HEK293 (cell line): ENCODE measurements at regions not wholly inside any gene's neighbourhood (a gene's known extent, or its start where the extent isn't known, plus 50 kb on each side); places are given as distances from the start of the nearest gene placed in this dataset.

ENCODE experiments used
- CTCF ChIA-PET: fragments of 350-600 bp; formaldehyde crosslinking; extraction: SDS; loops from one replicate; lab custom pipeline; 2021; ENCODE audit warnings: antibody characterized with exemption; lab: Yijun Ruan, JAX
- POLR2A ChIA-PET: fragments of 300-600 bp; formaldehyde crosslinking; extraction: SDS; loops from one replicate; lab custom pipeline; 2020; ENCODE audit warnings: antibody characterized with exemption, inconsistent platforms; lab: Yijun Ruan, JAX
- H3K27ac ChIP-seq: fragments of 200-500 bp; sonication (Bioruptor generic); 2 replicates; pipeline ENCODE4 v1.5.1; 2014; ENCODE audit warnings: low read depth, low read length, control low read depth, inconsistent platforms; ENCODE audit errors: extremely low read depth
- H3K36me3 ChIP-seq, 2 experiments: fragments of 200-500 bp in 1 of 2; sonication (Bioruptor generic) in 1 of 2; 1 replicate in 1 of 2; 2 replicates in 1 of 2; pipeline ENCODE4 v1.5.1; 2014 to 2017; ENCODE audit warnings: inconsistent platforms in 2 of 2, low read length in 2 of 2; ENCODE audit not compliant: control insufficient read depth in 2 of 2, insufficient read depth in 1 of 2
- H3K4me1 ChIP-seq: fragments of 200-500 bp; sonication (Bioruptor generic); 2 replicates; pipeline ENCODE4 v1.5.1; 2014; ENCODE audit warnings: mild to moderate bottlenecking, low read length, inconsistent platforms; ENCODE audit not compliant: control insufficient read depth, insufficient read depth
- H3K4me3 ChIP-seq: 2 replicates; pipeline ENCODE4 v1.5.1; 2011; ENCODE audit warnings: low read depth, mild to moderate bottlenecking, control low read depth, low read length, moderate library complexity
- H3K9me3 ChIP-seq: fragments of 200-500 bp; sonication (Bioruptor generic); 2 replicates; pipeline ENCODE4 v1.5.1; 2014; ENCODE audit warnings: low read depth, low read length, inconsistent platforms; ENCODE audit not compliant: control insufficient read depth, insufficient read depth
- BCL11B ChIP-seq: fragments of 450-650 bp; formaldehyde crosslinking; IDR thresholded peaks from 2 replicates; pipeline ENCODE4 v1.5.1; 2016; ENCODE audit warnings: low read depth, missing biosample characterization, missing genetic modification characterization
- GLI2 ChIP-seq: fragments of 450-650 bp; formaldehyde crosslinking; IDR thresholded peaks from 2 replicates; pipeline ENCODE4; 2017; ENCODE audit warnings: missing biosample characterization, missing genetic modification characterization, low read depth, borderline replicate concordance
- GLI4 ChIP-seq: fragments of 450-650 bp; formaldehyde crosslinking; IDR thresholded peaks from 2 replicates; pipeline ENCODE4 v1.5.1; 2016; ENCODE audit warnings: missing biosample characterization, missing genetic modification characterization
- HOXD13 ChIP-seq: sonication (generic); formaldehyde crosslinking; IDR thresholded peaks from 2 replicates; pipeline ENCODE4 v1.8.0; 2022; ENCODE audit warnings: missing genetic modification reagents, borderline replicate concordance
- KLF16 ChIP-seq: fragments of 450-650 bp; formaldehyde crosslinking; IDR thresholded peaks from 2 replicates; pipeline ENCODE4 v1.5.1; 2017; ENCODE audit warnings: missing biosample characterization, missing genetic modification characterization
- RBAK ChIP-seq: fragments of 450-650 bp; formaldehyde crosslinking; IDR thresholded peaks from 2 replicates; pipeline ENCODE4 v1.5.1; 2016; ENCODE audit warnings: missing biosample characterization, missing genetic modification characterization
- SP3 ChIP-seq: fragments of 450-650 bp; formaldehyde crosslinking; IDR thresholded peaks from 2 replicates; pipeline ENCODE4 v1.5.1; 2016; ENCODE audit warnings: missing biosample characterization, missing genetic modification characterization
- ZBTB17 ChIP-seq: fragments of 450-650 bp; formaldehyde crosslinking; IDR thresholded peaks from 2 replicates; pipeline ENCODE4 v1.5.1; 2016; ENCODE audit warnings: missing biosample characterization, missing genetic modification characterization
- ZFP3 ChIP-seq: fragments of 450-650 bp; formaldehyde crosslinking; IDR thresholded peaks from 2 replicates; pipeline ENCODE4 v1.5.1; 2016; ENCODE audit warnings: low read depth, missing biosample characterization, missing genetic modification characterization
- ZFP69B ChIP-seq: fragments of 450-650 bp; formaldehyde crosslinking; IDR thresholded peaks from 2 replicates; pipeline ENCODE4 v1.5.1; 2016; ENCODE audit warnings: missing biosample characterization, missing genetic modification characterization
- ZNF114 ChIP-seq: fragments of 450-650 bp; formaldehyde crosslinking; IDR thresholded peaks from 2 replicates; pipeline ENCODE4 v1.5.0; 2017; ENCODE audit warnings: missing biosample characterization, missing genetic modification characterization
- ZNF121 ChIP-seq: fragments of 450-650 bp; formaldehyde crosslinking; IDR thresholded peaks from 2 replicates; pipeline ENCODE4 v1.5.1; 2016; ENCODE audit warnings: missing biosample characterization, missing genetic modification characterization
- ZNF132 ChIP-seq: fragments of 450-650 bp; formaldehyde crosslinking; IDR thresholded peaks from 2 replicates; pipeline ENCODE4 v1.5.1; 2017; ENCODE audit warnings: missing biosample characterization, missing genetic modification characterization, borderline replicate concordance
- ZNF140 ChIP-seq: fragments of 450-650 bp; formaldehyde crosslinking; IDR thresholded peaks from 2 replicates; pipeline ENCODE4 v1.5.1; 2016; ENCODE audit warnings: missing biosample characterization, missing genetic modification characterization
- ZNF169 ChIP-seq: fragments of 450-650 bp; formaldehyde crosslinking; IDR thresholded peaks from 2 replicates; pipeline ENCODE4 v1.5.1; 2016; ENCODE audit warnings: missing biosample characterization, missing genetic modification characterization
- ZNF174 ChIP-seq: fragments of 450-650 bp; formaldehyde crosslinking; IDR thresholded peaks from 2 replicates; pipeline ENCODE4 v1.5.0; 2017; ENCODE audit warnings: missing biosample characterization, mild to moderate bottlenecking, missing genetic modification characterization
- ZNF175 ChIP-seq: fragments of 450-650 bp; formaldehyde crosslinking; IDR thresholded peaks from 2 replicates; pipeline ENCODE4 v1.5.1; 2016; ENCODE audit warnings: missing biosample characterization, missing genetic modification characterization
- ZNF2 ChIP-seq: fragments of 450-650 bp; formaldehyde crosslinking; IDR thresholded peaks from 2 replicates; pipeline ENCODE4 v1.5.1; 2016; ENCODE audit warnings: missing biosample characterization, missing genetic modification characterization
- ZNF248 ChIP-seq: fragments of 450-650 bp; formaldehyde crosslinking; IDR thresholded peaks from 2 replicates; pipeline ENCODE4 v1.5.1; 2017; ENCODE audit warnings: missing biosample characterization, missing genetic modification characterization
- ZNF26 ChIP-seq: fragments of 450-650 bp; formaldehyde crosslinking; IDR thresholded peaks from 2 replicates; pipeline ENCODE4 v1.5.1; 2016; ENCODE audit warnings: missing biosample characterization, missing genetic modification characterization
- ZNF501 ChIP-seq: fragments of 450-650 bp; formaldehyde crosslinking; IDR thresholded peaks from 2 replicates; pipeline ENCODE4 v1.5.1; 2016; ENCODE audit warnings: missing biosample characterization, missing genetic modification characterization
- ZNF510 ChIP-seq: fragments of 450-650 bp; formaldehyde crosslinking; IDR thresholded peaks from 2 replicates; pipeline ENCODE4 v1.5.1; 2018; ENCODE audit warnings: mild to moderate bottlenecking, missing genetic modification characterization, missing biosample characterization; ENCODE audit not compliant: insufficient replicate concordance
- ZNF558 ChIP-seq: fragments of 450-650 bp; formaldehyde crosslinking; IDR thresholded peaks from 2 replicates; pipeline ENCODE4 v1.5.1; 2016; ENCODE audit warnings: missing biosample characterization, missing genetic modification characterization
- ZNF561 ChIP-seq: fragments of 450-650 bp; IDR thresholded peaks from 2 replicates; pipeline ENCODE4 v1.5.1; 2018; ENCODE audit warnings: missing biosample characterization, missing genetic modification characterization, borderline replicate concordance
- ZNF639 ChIP-seq: fragments of 450-650 bp; formaldehyde crosslinking; IDR thresholded peaks from 2 replicates; pipeline ENCODE4 v1.5.1; 2016; ENCODE audit warnings: missing biosample characterization, missing genetic modification characterization
- ZNF785 ChIP-seq: fragments of 450-650 bp; formaldehyde crosslinking; IDR thresholded peaks from 2 replicates; pipeline ENCODE4 v1.5.1; 2016; ENCODE audit warnings: missing biosample characterization, missing genetic modification characterization
- TF ChIP-seq, protein P1 (sequence below): fragments of 450-650 bp; formaldehyde crosslinking; IDR thresholded peaks from 2 replicates; pipeline ENCODE4 v1.5.1; 2017; ENCODE audit warnings: missing biosample characterization, missing genetic modification characterization
- TF ChIP-seq, protein P2 (sequence below): fragments of 450-650 bp; formaldehyde crosslinking; IDR thresholded peaks from 2 replicates; pipeline ENCODE4 v1.5.1; 2017; ENCODE audit warnings: missing biosample characterization, missing genetic modification characterization
- TF ChIP-seq, protein P3 (sequence below): fragments of 450-650 bp; formaldehyde crosslinking; IDR thresholded peaks from 2 replicates; pipeline ENCODE4 v1.5.1; 2016; ENCODE audit warnings: missing biosample characterization, missing genetic modification characterization

- TF ChIP-seq ZNF121 (tag by site-specific recombination) (no peak), HOXD13 (CRISPR knock-in tag) (no peak), ZNF132 (tag by site-specific recombination) (no peak)
Observed at GRCh38 chr5:168022446-168023169, 268.8 kb upstream of the WWC1 start (continued).

- no peaks in the 10 kb centered on the region for H3K9me3 ChIP-seq
- H3K4me1 ChIP-seq = no peaks in the 10 kb centered on the region
- CTCF ChIA-PET = no interaction called here
- no peak overlapping the region for H3K4me3 ChIP-seq
- POLR2A ChIA-PET = no interaction called here
- no peak for TF ChIP-seq BCL11B (tag by site-specific recombination)
- TF ChIP-seq ZNF558 (tag by site-specific recombination) = no peak
- no peak for TF ChIP-seq ZNF2 (tag by site-specific recombination)
- TF ChIP-seq, protein P1, sequence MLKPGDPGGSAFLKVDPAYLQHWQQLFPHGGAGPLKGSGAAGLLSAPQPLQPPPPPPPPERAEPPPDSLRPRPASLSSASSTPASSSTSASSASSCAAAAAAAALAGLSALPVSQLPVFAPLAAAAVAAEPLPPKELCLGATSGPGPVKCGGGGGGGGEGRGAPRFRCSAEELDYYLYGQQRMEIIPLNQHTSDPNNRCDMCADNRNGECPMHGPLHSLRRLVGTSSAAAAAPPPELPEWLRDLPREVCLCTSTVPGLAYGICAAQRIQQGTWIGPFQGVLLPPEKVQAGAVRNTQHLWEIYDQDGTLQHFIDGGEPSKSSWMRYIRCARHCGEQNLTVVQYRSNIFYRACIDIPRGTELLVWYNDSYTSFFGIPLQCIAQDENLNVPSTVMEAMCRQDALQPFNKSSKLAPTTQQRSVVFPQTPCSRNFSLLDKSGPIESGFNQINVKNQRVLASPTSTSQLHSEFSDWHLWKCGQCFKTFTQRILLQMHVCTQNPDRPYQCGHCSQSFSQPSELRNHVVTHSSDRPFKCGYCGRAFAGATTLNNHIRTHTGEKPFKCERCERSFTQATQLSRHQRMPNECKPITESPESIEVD (tag by site-specific recombination) = no peak
- TF ChIP-seq ZNF132 (tag by site-specific recombination) = no peak
- TF ChIP-seq ZNF114 = no peak
- no peak for TF ChIP-seq ZFP3
- no peak for TF ChIP-seq ZNF561
- TF ChIP-seq GLI4 (tag by site-specific recombination) = no peak
- TF ChIP-seq ZNF785 (tag by site-specific recombination) = no peak
- TF ChIP-seq ZNF639 (tag by site-specific recombination) = no peak
- no peak for TF ChIP-seq ZFP69B (tag by site-specific recombination)
- TF ChIP-seq KLF16 (tag by site-specific recombination) = no peak
- TF ChIP-seq, protein P2, sequence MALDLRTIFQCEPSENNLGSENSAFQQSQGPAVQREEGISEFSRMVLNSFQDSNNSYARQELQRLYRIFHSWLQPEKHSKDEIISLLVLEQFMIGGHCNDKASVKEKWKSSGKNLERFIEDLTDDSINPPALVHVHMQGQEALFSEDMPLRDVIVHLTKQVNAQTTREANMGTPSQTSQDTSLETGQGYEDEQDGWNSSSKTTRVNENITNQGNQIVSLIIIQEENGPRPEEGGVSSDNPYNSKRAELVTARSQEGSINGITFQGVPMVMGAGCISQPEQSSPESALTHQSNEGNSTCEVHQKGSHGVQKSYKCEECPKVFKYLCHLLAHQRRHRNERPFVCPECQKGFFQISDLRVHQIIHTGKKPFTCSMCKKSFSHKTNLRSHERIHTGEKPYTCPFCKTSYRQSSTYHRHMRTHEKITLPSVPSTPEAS = no peak
- TF ChIP-seq ZBTB17 (tag by site-specific recombination) = no peak
- no peak for TF ChIP-seq GLI2 (tag by site-specific recombination)
- no peak for TF ChIP-seq ZNF248 (tag by site-specific recombination)
- no peak for TF ChIP-seq ZNF510 (tag by site-specific recombination)
- no peaks in the 10 kb centered on the region for H3K36me3 ChIP-seq
- no peak overlapping the region for H3K27ac ChIP-seq
Observed at GRCh38 chr5:168023191-168023590, 268.3 kb upstream of the WWC1 start.

GRCh38 chr5:168024306-168024705, 267.1 kb upstream of the WWC1 start:
- Histone ChIP-seq H3K4me1 (no peaks in the 10 kb centered on the region), H3K27ac (no peak overlapping the region), H3K4me3 (no peak overlapping the region), H3K9me3 (no peaks in the 10 kb centered on the region), H3K36me3 (no peaks in the 10 kb centered on the region)
- POLR2A ChIA-PET = no interaction called here
- CTCF ChIA-PET = no interaction called here
- TF ChIP-seq ZNF501 (tag by site-specific recombination) (no peak), RBAK (tag by site-specific recombination) (no peak), ZNF140 (tag by site-specific recombination) (no peak), ZNF175 (tag by site-specific recombination) (no peak), ZNF26 (no peak), ZNF510 (tag by site-specific recombination) (no peak), SP3 (tag by site-specific recombination) (no peak), ZNF561 (no peak), ZNF174 (tag by site-specific recombination) (no peak), ZNF169 (tag by site-specific recombination) (no peak)
- TF ChIP-seq, protein P3, sequence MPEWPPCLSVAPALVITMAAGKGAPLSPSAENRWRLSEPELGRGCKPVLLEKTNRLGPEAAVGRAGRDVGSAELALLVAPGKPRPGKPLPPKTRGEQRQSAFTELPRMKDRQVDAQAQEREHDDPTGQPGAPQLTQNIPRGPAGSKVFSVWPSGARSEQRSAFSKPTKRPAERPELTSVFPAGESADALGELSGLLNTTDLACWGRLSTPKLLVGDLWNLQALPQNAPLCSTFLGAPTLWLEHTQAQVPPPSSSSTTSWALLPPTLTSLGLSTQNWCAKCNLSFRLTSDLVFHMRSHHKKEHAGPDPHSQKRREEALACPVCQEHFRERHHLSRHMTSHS (tag by site-specific recombination) = no peak
